ENCODE measurements at regions not wholly inside any gene's neighbourhood (a gene's known extent, or its start where the extent isn't known, plus 50 kb on each side); places are given as distances from the start of the nearest gene placed in this dataset.

DNA sequence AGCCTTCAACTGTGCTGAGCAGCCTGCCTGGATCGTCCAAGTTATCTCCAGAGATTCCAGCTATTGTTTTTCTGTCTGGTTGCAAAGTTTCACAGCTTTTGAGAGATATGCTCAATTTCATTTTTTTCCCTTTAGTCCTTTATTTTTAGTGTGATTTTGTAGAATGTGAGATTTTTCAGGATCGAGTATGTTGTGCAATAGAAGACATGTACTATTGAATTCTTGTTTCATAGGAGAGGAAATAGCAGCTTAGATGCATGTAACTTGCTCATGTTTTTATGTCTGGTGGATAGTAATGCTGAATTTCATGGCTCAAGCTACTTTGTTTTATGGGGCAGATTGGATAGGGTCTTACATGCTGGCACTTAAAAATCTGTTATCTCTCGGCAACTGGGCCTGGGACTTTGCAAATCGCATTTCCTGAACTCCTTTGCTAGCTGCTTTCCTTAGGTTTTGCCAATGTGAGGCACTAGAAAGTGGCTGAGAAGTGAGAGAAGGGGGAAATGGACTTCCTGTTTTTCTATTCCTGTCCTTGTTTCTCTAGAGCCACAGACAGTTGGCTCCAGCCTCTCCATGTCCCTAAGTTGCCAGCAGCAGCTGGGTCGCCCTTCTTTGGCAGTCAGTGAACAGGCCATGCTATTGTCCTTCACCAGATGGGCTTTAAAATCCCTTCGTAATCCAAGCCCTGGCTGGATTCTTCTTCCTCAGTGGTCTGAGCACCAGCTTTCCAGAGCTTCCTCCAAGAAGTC is 101.4 kb upstream of the PDE4B start:
- no peak overlapping the region for H2AFZ ChIP-seq (ENCODE audit: low read length)
- POLR2A ChIA-PET = interaction anchor here (0.6 to 1.3 kb wide), 2 partner anchors 12 to 1752 kb away, joined by 3 to 4 read pairs; no protein-coding TSS in a partner anchor
- H3K9me2 ChIP-seq (ENCODE audit: insufficient read depth, low read length) = no peaks in the 10 kb centered on the region
- intact Hi-C loops (cut with micrococcal nuclease; ENCODE audit: unreplicated experiment) = no loop called here
- H4K20me1 ChIP-seq (ENCODE audit: insufficient read depth, low read length) = no peaks in the 10 kb centered on the region
- TF ChIP-seq EZH2phosphoT487 (IDR thresholded peaks at IDR 0.05; ENCODE audit: borderline replicate concordance, low read depth, low read length) = no peak
- TF ChIP-seq, protein P1, sequence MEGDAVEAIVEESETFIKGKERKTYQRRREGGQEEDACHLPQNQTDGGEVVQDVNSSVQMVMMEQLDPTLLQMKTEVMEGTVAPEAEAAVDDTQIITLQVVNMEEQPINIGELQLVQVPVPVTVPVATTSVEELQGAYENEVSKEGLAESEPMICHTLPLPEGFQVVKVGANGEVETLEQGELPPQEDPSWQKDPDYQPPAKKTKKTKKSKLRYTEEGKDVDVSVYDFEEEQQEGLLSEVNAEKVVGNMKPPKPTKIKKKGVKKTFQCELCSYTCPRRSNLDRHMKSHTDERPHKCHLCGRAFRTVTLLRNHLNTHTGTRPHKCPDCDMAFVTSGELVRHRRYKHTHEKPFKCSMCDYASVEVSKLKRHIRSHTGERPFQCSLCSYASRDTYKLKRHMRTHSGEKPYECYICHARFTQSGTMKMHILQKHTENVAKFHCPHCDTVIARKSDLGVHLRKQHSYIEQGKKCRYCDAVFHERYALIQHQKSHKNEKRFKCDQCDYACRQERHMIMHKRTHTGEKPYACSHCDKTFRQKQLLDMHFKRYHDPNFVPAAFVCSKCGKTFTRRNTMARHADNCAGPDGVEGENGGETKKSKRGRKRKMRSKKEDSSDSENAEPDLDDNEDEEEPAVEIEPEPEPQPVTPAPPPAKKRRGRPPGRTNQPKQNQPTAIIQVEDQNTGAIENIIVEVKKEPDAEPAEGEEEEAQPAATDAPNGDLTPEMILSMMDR (conservative IDR thresholded peaks at IDR 0.05; ENCODE audit: low read length) = no peak
- no TSS peak for BruUV-seq (replicated peaks)
- H3K9me3 ChIP-seq (ENCODE audit: low read length) = no peaks in the 10 kb centered on the region
- CTCF ChIA-PET (ENCODE audit: unreplicated experiment) = interaction anchor here (0.9 kb wide), 1 partner anchor 287 kb away, joined by 3 read pairs; no protein-coding TSS in a partner anchor
- H3K79me2 ChIP-seq (ENCODE audit: insufficient read depth, low read depth, low read length) = no peaks in the 10 kb centered on the region
- H3K4me1 ChIP-seq (ENCODE audit: insufficient read depth, low read length, poor library complexity, severe bottlenecking) = no peaks in the 10 kb centered on the region
- H3K4me3 ChIP-seq (ENCODE audit: low read depth, low read length, poor library complexity, severe bottlenecking) = no peak overlapping the region
- no peak overlapping the region for H3K4me2 ChIP-seq (ENCODE audit: low read length)
- DNase-seq (ENCODE audit: low spot score) = no peak
- no peak overlapping the region for H3K27ac ChIP-seq (ENCODE audit: low read depth, low read length, poor library complexity, severe bottlenecking)
- H3K36me3 ChIP-seq (ENCODE audit: insufficient read depth, low read length) = no peaks in the 10 kb centered on the region

DNA sequence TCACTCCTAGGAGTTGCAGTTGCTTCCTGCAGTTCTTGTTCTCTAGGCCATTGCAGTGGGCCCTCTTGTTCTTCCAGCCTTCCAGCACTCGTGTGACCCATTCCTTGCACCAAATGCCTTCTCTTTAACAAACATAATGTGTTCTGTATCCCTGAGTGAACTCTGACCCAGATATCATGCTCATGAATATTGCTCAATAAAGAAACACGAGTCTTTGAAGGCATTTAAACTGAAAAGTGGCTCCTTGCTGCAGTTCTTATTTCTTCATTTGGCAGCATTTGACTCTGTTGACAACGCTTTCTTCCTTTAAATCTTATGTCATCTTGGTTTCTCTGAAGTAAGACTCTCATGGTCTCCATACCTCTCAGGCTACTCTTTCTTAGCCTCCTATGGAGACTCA is 100.7 kb upstream of the PDE4B start:
- POLR2A ChIA-PET = interaction anchor here (0.6 to 1.3 kb wide), 2 partner anchors 12 to 1363 kb away, joined by 3 to 4 read pairs; no protein-coding TSS in a partner anchor
- H3K36me3 ChIP-seq (ENCODE audit: insufficient read depth, low read length) = no peaks in the 10 kb centered on the region
- H3K27ac ChIP-seq (ENCODE audit: low read depth, low read length, poor library complexity, severe bottlenecking) = no peak overlapping the region
- H3K9me2 ChIP-seq (ENCODE audit: insufficient read depth, low read length) = no peaks in the 10 kb centered on the region
- TF ChIP-seq, protein P1 (conservative IDR thresholded peaks at IDR 0.05; ENCODE audit: low read length) = no peak
- TF ChIP-seq EZH2phosphoT487 (IDR thresholded peaks at IDR 0.05; ENCODE audit: borderline replicate concordance, low read depth, low read length) = no peak
- intact Hi-C loops (cut with micrococcal nuclease; ENCODE audit: unreplicated experiment) = no loop called here
- no peaks in the 10 kb centered on the region for H3K4me1 ChIP-seq (ENCODE audit: insufficient read depth, low read length, poor library complexity, severe bottlenecking)
- no peaks in the 10 kb centered on the region for H4K20me1 ChIP-seq (ENCODE audit: insufficient read depth, low read length)
- BruUV-seq (replicated peaks) = no TSS peak
- DNase-seq (ENCODE audit: low spot score) = no peak
- CTCF ChIA-PET (ENCODE audit: unreplicated experiment) = no interaction called here
- no peaks in the 10 kb centered on the region for H3K79me2 ChIP-seq (ENCODE audit: insufficient read depth, low read depth, low read length)
- no peak overlapping the region for H3K4me3 ChIP-seq (ENCODE audit: low read depth, low read length, poor library complexity, severe bottlenecking)
- no peak overlapping the region for H2AFZ ChIP-seq (ENCODE audit: low read length)
- no peaks in the 10 kb centered on the region for H3K9me3 ChIP-seq (ENCODE audit: low read length)
- H3K4me2 ChIP-seq (ENCODE audit: low read length) = no peak overlapping the region

DNA sequence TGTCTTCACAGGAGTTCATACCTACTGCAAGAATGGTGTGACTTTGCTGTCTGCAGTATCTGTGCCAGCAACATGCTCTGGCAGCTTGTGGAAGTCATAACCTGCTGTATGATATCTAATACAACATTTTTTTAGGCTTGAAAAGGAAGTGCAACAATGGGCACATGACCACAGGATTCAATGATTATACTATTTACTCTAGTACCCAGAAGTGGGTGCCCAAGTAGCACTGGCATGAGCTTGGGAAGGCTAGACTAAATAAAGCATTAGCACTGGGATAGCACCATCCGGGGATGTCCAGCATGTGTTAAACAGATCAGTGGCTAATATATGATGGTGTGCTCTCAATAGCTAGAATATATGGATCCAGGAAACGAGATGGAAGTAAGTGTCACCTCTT is 98.6 kb upstream of the PDE4B start:
- BruUV-seq (replicated peaks) = no TSS peak
- no peaks in the 10 kb centered on the region for H3K9me3 ChIP-seq (ENCODE audit: low read length)
- intact Hi-C loops (cut with micrococcal nuclease; ENCODE audit: unreplicated experiment) = no loop called here

More for the DNA sequence above, 98.6 kb upstream of the PDE4B start:
- H3K27ac ChIP-seq (ENCODE audit: low read depth, low read length, poor library complexity, severe bottlenecking) = no peak overlapping the region
- H3K9me2 ChIP-seq (ENCODE audit: insufficient read depth, low read length) = no peaks in the 10 kb centered on the region
- TF ChIP-seq, protein P1 (conservative IDR thresholded peaks at IDR 0.05; ENCODE audit: low read length) = no peak
- no peak for TF ChIP-seq EZH2phosphoT487 (IDR thresholded peaks at IDR 0.05; ENCODE audit: borderline replicate concordance, low read depth, low read length)
- no peak overlapping the region for H3K4me2 ChIP-seq (ENCODE audit: low read length)
- no peak for DNase-seq (ENCODE audit: low spot score)
- no peak overlapping the region for H3K4me3 ChIP-seq (ENCODE audit: low read depth, low read length, poor library complexity, severe bottlenecking)
- no peaks in the 10 kb centered on the region for H3K4me1 ChIP-seq (ENCODE audit: insufficient read depth, low read length, poor library complexity, severe bottlenecking)
- no peaks in the 10 kb centered on the region for H3K36me3 ChIP-seq (ENCODE audit: insufficient read depth, low read length)
- CTCF ChIA-PET (ENCODE audit: unreplicated experiment) = no interaction called here
- H3K79me2 ChIP-seq (ENCODE audit: insufficient read depth, low read depth, low read length) = no peaks in the 10 kb centered on the region
- POLR2A ChIA-PET = interaction anchor here (0.7 kb wide), 1 partner anchor 9 kb away, joined by 4 read pairs; no protein-coding TSS in a partner anchor
- no peaks in the 10 kb centered on the region for H4K20me1 ChIP-seq (ENCODE audit: insufficient read depth, low read length)
- no peak overlapping the region for H2AFZ ChIP-seq (ENCODE audit: low read length)
